ENCODE measurements at regions not wholly inside any gene's neighbourhood (a gene's known extent, or its start where the extent isn't known, plus 50 kb on each side); places are given as distances from the start of the nearest gene placed in this dataset.

- no peaks in the 10 kb centered on the region for H3K36me3 ChIP-seq (ENCODE audit: insufficient read depth)
- H3K27ac ChIP-seq (ENCODE audit: low read depth): no peak overlapping the region
- H2AFZ ChIP-seq: no peak overlapping the region
- H3K79me2 ChIP-seq (replicated peaks; ENCODE audit: insufficient read depth): no peaks in the 10 kb centered on the region
- Mint-ChIP-seq H3K27ac (peak overlapping the region; percentile 7), H3K9me3 (no peaks in the 10 kb centered on the region), H3K27me3 (ENCODE audit: insufficient read depth, low read depth, poor library complexity) (peaks cover 1% of the 10 kb centered on the region), H3K4me1 (peaks cover 4% of the 10 kb centered on the region; the same call in 2 of the 3 replicates), H3K4me3 (no peak overlapping the region), H3K36me3 (ENCODE audit: low read depth) (no peaks in the 10 kb centered on the region)
- TF ChIP-seq STAT1 (IDR thresholded peaks at IDR 0.05; ENCODE audit: unreplicated experiment): no peak
- TF ChIP-seq ZNF462 (CRISPR knock-in tag; IDR thresholded peaks at IDR 0.05): no peak
- no peak for TF ChIP-seq ZNF114 (CRISPR knock-in tag; IDR thresholded peaks at IDR 0.05)
- no peak for TF ChIP-seq EZH2 (IDR thresholded peaks at IDR 0.05; ENCODE audit: low read depth, unreplicated experiment)
- no peak for TF ChIP-seq CREB1 (CRISPR knock-in tag; IDR thresholded peaks at IDR 0.05; ENCODE audit: low read depth)
- TF ChIP-seq ZNF331 (CRISPR knock-in tag; IDR thresholded peaks at IDR 0.05; ENCODE audit: low read depth): no peak
- no peak for TF ChIP-seq EZH2phosphoT487 (IDR thresholded peaks at IDR 0.05; ENCODE audit: unreplicated experiment)
- TF ChIP-seq, protein P1, sequence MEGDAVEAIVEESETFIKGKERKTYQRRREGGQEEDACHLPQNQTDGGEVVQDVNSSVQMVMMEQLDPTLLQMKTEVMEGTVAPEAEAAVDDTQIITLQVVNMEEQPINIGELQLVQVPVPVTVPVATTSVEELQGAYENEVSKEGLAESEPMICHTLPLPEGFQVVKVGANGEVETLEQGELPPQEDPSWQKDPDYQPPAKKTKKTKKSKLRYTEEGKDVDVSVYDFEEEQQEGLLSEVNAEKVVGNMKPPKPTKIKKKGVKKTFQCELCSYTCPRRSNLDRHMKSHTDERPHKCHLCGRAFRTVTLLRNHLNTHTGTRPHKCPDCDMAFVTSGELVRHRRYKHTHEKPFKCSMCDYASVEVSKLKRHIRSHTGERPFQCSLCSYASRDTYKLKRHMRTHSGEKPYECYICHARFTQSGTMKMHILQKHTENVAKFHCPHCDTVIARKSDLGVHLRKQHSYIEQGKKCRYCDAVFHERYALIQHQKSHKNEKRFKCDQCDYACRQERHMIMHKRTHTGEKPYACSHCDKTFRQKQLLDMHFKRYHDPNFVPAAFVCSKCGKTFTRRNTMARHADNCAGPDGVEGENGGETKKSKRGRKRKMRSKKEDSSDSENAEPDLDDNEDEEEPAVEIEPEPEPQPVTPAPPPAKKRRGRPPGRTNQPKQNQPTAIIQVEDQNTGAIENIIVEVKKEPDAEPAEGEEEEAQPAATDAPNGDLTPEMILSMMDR (conservative IDR thresholded peaks at IDR 0.05; ENCODE audit: low read depth in 2 of 2): no peak
- TF ChIP-seq JUNB (IDR thresholded peaks at IDR 0.05; ENCODE audit: unreplicated experiment): no peak
- TF ChIP-seq NANOG (IDR thresholded peaks at IDR 0.05; ENCODE audit: borderline replicate concordance): no peak
- TF ChIP-seq, protein P2, sequence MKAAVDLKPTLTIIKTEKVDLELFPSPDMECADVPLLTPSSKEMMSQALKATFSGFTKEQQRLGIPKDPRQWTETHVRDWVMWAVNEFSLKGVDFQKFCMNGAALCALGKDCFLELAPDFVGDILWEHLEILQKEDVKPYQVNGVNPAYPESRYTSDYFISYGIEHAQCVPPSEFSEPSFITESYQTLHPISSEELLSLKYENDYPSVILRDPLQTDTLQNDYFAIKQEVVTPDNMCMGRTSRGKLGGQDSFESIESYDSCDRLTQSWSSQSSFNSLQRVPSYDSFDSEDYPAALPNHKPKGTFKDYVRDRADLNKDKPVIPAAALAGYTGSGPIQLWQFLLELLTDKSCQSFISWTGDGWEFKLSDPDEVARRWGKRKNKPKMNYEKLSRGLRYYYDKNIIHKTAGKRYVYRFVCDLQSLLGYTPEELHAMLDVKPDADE (IDR thresholded peaks at IDR 0.05): no peak
- TF ChIP-seq POLR2AphosphoS5 (IDR thresholded peaks at IDR 0.05; ENCODE audit: low read depth): no peak
- TF ChIP-seq REST (IDR thresholded peaks at IDR 0.05; ENCODE audit: unreplicated experiment): no peak
- no peaks in the 10 kb centered on the region for H4K20me1 ChIP-seq (replicated peaks; ENCODE audit: insufficient read depth)
- DNase-seq (ENCODE audit: low spot score) (no peak), ATAC-seq (no peak)
- H3K4me2 ChIP-seq: no peak overlapping the region
- H3K4me1 ChIP-seq (ENCODE audit: insufficient read depth): no peaks in the 10 kb centered on the region
- no peaks in the 10 kb centered on the region for H3K9me2 ChIP-seq (ENCODE audit: insufficient read depth)
- no peaks in the 10 kb centered on the region for H3F3A ChIP-seq (replicated peaks; ENCODE audit: low read depth)
- no peak overlapping the region for H3K4me3 ChIP-seq
- H3K27me3 ChIP-seq (ENCODE audit: insufficient read depth): no peaks in the 10 kb centered on the region
Measured at GRCh38 chr9:73357607-73358006, 205.9 kb downstream of the ANXA1 start.
